Ecto neural progenitor cell (in vitro differentiated cells): ENCODE measurements at regions not wholly inside any gene's neighbourhood (a gene's known extent, or its start where the extent isn't known, plus 50 kb on each side); places are given as distances from the start of the nearest gene placed in this dataset.

ENCODE experiments used
- DNase-seq: peaks from one replicate; pipeline ENCODE4 v3.0.0-alpha.2; 2018; ENCODE audit warnings: low spot score

- no peak for DNase-seq
Measured at GRCh38 chr21:35696644-35697043, 363.7 kb downstream of the SETD4 start.

DNA sequence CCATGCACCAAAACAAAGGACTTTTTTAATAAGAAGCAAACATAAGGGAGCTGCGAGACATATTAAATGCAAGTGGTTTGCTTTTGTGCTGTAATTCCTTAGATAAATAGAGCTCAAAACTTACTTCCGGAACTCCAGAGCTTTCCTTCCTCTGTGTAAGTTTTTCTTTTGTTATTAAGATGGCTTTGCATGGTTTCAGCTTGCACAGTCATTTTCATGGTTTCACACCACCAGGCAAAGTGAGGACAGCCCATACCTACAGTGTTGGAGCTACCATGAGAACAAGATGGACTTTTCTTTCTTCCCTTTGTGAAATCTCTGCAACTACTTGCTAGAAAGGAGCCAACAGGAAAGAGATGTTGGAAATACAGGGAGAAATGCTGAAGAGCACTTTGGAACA is 368.0 kb downstream of the SETD4 start:
- DNase-seq = no peak

GRCh38 chr21:35690436-35690835 is 369.9 kb downstream of the SETD4 start:
- no peak for DNase-seq

DNA sequence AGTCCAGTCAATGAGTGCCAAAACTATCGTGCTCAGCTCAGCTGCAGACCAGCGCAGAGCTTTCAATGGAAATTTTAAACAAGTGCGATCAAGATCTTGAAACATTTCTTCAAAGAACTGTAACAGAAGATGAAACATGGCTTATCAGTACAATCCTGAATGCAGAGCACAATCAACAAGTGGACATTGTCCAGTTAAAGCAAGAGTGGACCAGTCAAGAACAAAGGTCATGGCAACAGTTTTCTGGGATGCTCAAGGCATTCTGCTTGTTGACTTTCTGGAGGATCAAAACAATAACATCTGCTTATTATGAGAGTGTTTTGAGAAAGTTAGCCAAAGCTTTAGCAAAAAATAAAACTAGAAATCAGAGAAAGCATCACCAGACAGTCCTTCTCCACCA is 374.2 kb downstream of the SETD4 start:
- DNase-seq = no peak

DNA sequence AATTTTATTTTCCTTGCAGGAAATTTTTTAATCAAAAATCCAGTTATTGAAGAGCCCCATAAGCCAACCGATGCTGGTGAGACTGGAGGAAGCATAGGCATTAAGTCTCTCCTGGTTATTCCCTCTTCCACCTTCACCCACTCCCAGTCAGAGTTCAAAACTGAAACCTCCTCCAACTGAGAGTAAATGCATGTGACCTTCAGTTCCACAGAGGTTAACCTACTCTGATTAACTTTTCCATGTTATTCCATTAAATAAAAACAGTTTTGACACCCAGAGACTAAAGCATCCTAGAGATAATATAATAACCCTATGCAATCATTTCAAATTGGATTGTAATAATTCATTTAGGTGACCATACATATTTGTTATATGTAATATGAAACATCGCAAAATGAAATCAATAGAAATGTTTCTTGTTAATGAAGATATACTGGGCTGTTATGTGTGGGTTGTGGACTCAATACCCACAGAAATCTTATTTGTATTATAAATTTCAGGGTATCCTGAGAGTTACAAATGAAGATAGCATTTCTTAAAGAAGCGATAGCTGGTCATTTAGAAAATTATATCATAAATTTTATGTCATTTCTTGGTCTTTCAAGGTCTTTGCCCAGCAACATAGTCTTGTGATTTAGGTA is 376.5 kb downstream of the SETD4 start:
- no peak for DNase-seq

DNA sequence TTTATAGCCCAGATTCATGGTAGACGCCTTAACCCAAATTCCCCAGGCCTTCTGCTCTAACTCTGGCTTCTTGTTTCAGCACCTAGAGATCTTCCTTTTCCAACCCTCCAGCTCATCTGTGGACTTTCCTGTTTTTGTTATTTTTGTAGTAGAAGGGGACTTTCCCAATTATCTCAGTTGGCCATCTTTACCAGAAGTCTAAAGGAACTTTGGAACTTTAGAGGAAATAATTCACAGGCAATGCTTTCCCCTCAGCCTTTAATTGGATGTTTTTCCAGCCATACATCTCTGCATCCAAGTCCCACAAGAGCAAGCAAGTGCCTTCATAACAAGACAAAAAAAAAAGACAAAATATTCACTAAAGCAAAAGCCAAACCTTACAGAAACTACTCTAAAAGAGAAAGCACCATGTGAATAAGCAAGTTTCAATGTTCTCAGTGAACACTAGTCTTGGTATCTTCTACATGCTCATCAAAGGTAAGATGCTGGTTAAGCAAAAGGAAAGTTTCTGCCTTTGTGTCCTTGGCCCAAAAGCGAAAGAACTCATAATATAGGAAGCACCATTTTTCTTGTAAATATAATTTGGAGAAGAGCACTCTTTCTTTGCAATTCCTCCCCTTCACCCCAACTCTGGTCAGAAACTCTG is 377.3 kb downstream of the SETD4 start:
- DNase-seq = no peak

DNA sequence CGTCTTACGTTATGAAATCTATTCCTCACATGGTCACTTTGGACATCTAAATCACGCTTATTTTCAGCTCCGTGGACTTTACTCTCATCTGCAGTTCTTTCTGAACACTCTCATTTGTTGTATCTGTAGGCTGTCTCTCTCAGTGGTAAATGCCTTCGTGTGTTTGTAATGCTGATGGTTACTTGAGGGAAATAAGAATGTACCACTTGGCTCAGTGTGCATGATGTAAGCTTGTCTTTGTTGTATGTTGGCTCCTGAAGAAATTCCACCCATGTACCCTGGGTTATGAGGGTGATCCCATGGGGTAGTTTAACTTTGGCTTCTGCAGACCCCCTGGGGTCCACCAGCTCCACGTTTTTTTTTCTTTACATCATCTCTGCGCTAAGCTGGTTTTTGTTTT is 378.4 kb downstream of the SETD4 start:
- DNase-seq = no peak

- DNase-seq = no peak
Measured at GRCh38 chr21:35679076-35679475, 381.2 kb downstream of the SETD4 start.

DNA sequence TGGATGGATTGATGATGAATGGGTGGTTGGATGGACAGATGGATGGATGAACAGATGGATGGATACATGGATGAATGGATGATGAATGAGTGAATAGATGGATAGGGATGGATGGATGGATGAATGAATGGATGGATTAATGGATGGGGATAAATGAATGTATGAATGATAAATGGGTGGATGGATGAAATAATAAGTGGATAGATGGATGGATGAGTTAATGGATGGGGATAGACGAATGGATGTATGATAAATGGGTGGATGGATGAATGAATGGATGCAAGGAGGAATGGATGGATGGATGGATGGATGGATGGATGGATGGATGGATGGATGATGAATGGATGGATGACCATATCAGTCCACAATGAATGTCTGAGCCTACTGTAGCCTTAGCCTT is 381.9 kb downstream of the SETD4 start:
- no peak for DNase-seq

- DNase-seq = no peak
Measured at GRCh38 chr21:35677298-35677841, 383.0 kb downstream of the SETD4 start.

GRCh38 chr21:35674895-35675470 is 385.3 kb downstream of the SETD4 start:
- no peak for DNase-seq

GRCh38 chr21:35674091-35674671 is 386.1 kb downstream of the SETD4 start:
- no peak for DNase-seq

- no peak for DNase-seq
Measured at GRCh38 chr21:35672313-35672712, 388.0 kb downstream of the SETD4 start.

DNA sequence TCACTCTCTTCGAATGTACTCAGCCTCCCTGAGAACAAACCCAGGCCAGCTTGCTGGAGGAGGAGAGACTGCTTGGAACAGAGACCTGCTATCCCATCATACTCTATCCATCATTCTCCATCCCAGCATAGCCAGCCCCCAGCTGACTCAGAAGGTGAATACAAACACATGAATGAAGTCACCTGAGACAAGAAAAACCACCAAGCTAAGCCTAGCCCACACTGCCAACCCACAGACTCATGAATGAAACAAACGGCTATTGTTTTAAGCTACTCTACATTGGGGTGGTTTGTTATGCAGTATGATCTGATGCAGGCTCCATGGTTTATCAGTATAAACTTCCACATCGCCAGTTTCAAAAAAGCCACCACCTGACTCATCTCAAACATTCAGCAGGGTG is 395.6 kb downstream of the SETD4 start:
- DNase-seq = no peak

GRCh38 chr21:35663856-35664606 is 396.3 kb downstream of the SETD4 start:
- DNase-seq = no peak

DNA sequence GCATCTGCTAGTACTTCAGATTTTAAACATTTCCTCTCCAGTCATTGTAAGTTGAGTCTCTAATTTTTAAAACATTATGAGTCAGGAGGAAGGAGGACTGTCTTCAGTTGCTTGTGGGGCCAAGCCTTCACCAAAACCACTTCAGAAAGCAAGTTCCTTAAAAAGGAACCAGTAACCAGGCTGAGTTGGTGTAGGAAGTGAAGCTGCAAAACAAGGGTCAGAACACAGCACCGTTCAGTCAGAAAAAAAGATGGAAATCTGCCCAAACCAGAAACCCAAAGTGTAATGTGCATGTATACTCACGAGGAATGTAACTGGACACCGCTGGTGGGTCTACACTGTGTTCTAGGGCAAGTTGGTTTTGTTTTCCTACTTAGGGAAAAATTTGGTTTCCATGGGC is 402.1 kb downstream of the SETD4 start:
- DNase-seq = no peak

DNA sequence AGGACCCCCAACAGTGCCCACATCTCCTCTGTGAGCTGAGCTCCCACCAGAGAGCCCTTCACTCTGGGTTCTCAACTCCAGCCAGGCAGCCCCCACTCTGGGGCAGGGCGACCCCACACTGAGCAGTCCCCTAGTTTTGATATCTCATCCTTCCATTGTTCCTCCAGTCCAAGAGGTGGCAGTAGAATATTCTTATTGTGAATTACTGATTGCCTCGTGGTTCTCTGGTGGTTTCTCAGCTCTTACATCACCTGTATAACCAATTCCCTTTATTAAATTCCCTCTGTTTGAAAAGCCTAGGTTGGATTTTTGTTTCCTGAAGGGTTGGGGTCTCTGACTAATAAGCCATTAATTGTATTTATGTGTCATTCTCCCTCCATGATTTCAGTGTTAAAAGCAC is 407.5 kb downstream of the SETD4 start:
- no peak for DNase-seq

DNA sequence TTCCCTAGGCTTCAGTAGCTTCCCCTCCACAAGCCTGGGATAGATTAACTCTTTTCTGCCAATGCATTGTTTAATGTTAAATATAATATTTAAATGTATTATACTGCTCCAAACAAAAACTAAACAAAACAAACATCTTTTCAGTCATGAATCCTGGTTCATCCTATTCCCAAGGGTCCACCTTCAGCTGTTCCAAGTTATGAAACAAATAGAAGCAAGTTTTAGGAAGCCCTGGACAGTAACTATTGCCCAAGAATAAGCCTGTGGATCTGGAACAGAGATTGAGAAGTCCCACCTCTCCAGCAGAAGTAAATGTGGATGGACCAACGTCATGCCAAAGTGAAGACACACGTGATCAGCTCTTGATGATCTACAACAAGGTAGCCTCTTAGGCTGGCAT is 408.1 kb downstream of the SETD4 start:
- DNase-seq = no peak

GRCh38 chr21:35651196-35651595 is 409.1 kb downstream of the SETD4 start:
- no peak for DNase-seq

GRCh38 chr21:35649186-35649585 is 411.1 kb downstream of the SETD4 start:
- no peak for DNase-seq

GRCh38 chr21:35648512-35648911 is 411.8 kb downstream of the SETD4 start:
- DNase-seq = no peak

DNA sequence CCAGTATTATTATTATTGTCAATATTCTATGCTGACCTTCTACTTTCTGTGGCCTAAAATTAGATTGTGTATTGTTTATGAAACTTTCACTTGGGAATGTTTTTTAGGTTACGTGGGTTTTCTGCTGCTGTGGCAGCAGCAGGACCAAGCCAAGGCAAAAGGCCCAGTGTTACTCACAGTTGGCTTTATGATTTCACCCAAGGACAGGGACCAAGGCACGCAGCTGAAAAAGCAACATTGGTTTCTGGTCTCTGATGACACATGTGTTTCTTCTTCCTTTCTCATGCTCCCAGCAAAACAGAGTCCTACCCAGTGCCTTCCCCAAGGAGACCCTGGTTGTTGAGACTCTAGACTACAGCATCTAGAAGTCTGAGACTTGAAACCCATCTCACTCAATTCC is 413.7 kb downstream of the SETD4 start:
- no peak for DNase-seq
